BJ (cell line): ENCODE measurements at regions not wholly inside any gene's neighbourhood (a gene's known extent, or its start where the extent isn't known, plus 50 kb on each side); places are given as distances from the start of the nearest gene placed in this dataset.

Source experiments
- CTCF ChIA-PET: fragments of 350-600 bp; formaldehyde crosslinking; extraction: SDS; loops from one replicate; lab custom pipeline; 2021; ENCODE audit warnings: antibody characterized with exemption, inconsistent platforms; lab: Yijun Ruan, JAX
- POLR2A ChIA-PET: fragments of 300-600 bp; sonication (Branson Sonifier 250); formaldehyde crosslinking; extraction: SDS; loops from one replicate; lab custom pipeline; 2021; ENCODE audit warnings: antibody characterized with exemption; lab: Charles Lee
- DNase-seq: peaks from one replicate; pipeline ENCODE4 v3.0.0-alpha.2; 2011; ENCODE audit warnings: low read depth
- H3K27me3 ChIP-seq: 2 replicates; pipeline ENCODE4 v1.6.0; 2011; ENCODE audit warnings: low read length; ENCODE audit not compliant: control insufficient read depth, insufficient read depth
- H3K36me3 ChIP-seq: 2 replicates; pipeline ENCODE4 v1.5.1; 2011; ENCODE audit warnings: low read length; ENCODE audit not compliant: control insufficient read depth, insufficient read depth
- H3K4me3 ChIP-seq: 2 replicates; pipeline ENCODE4 v1.5.1; 2011; ENCODE audit warnings: low read depth, mild to moderate bottlenecking, control low read depth, low read length
- CTCF ChIP-seq: IDR thresholded peaks from 2 replicates; pipeline ENCODE4 v1.5.1; 2011; ENCODE audit warnings: low read depth, mild to moderate bottlenecking, control low read depth, inconsistent platforms, low read length, moderate library complexity; ENCODE audit not compliant: insufficient read depth

GRCh38 chr1:58304346-58304975 is 242.1 kb downstream of the OMA1 start:
- Histone ChIP-seq H3K27me3 (no peaks in the 10 kb centered on the region), H3K4me3 (no peak overlapping the region), H3K36me3 (no peaks in the 10 kb centered on the region)
- DNase-seq: no peak
- TF ChIP-seq CTCF: no peak
- POLR2A ChIA-PET: no interaction called here
- CTCF ChIA-PET: interaction anchor here (1.1 kb wide), 1 partner anchor 29 kb away, joined by 3 read pairs; no protein-coding TSS in a partner anchor

GRCh38 chr1:58303841-58304240 is 242.7 kb downstream of the OMA1 start:
- ChIA-PET POLR2A (no interaction called here), CTCF (interaction anchor here (0.9 to 1.1 kb wide), 2 partner anchors 19 to 29 kb away, joined by 3 read pairs; no protein-coding TSS in a partner anchor)
- H3K4me3 ChIP-seq: no peak overlapping the region
- no peaks in the 10 kb centered on the region for H3K36me3 ChIP-seq
- no peak for DNase-seq
- H3K27me3 ChIP-seq: no peaks in the 10 kb centered on the region
- TF ChIP-seq CTCF: no peak

GRCh38 chr1:58293388-58293787 is 253.1 kb downstream of the OMA1 start:
- ChIA-PET CTCF (no interaction called here), POLR2A (no interaction called here)
- no peak for DNase-seq
- TF ChIP-seq CTCF: no peak
- no peak overlapping the region for H3K4me3 ChIP-seq
- no peaks in the 10 kb centered on the region for H3K27me3 ChIP-seq
- no peaks in the 10 kb centered on the region for H3K36me3 ChIP-seq

GRCh38 chr1:58290685-58291372 is 255.7 kb downstream of the OMA1 start:
- CTCF ChIA-PET: interaction anchor here (1.0 kb wide), 1 partner anchor 13 kb away, joined by 3 read pairs; no protein-coding TSS in a partner anchor
- H3K36me3 ChIP-seq: no peaks in the 10 kb centered on the region
- TF ChIP-seq CTCF: no peak
- H3K27me3 ChIP-seq: no peaks in the 10 kb centered on the region
- H3K4me3 ChIP-seq: no peak overlapping the region
- DNase-seq: no peak
- POLR2A ChIA-PET: no interaction called here

GRCh38 chr1:58288624-58289142 is 257.8 kb downstream of the OMA1 start:
- ChIA-PET POLR2A (no interaction called here), CTCF (no interaction called here)
- no peak for DNase-seq
- H3K27me3 ChIP-seq: no peaks in the 10 kb centered on the region
- TF ChIP-seq CTCF: no peak
- H3K4me3 ChIP-seq: no peak overlapping the region
- H3K36me3 ChIP-seq: no peaks in the 10 kb centered on the region
